ENCODE measurements at regions not wholly inside any gene's neighbourhood (a gene's known extent, or its start where the extent isn't known, plus 50 kb on each side); places are given as distances from the start of the nearest gene placed in this dataset.
A peak's percentile ranks its signal among the peaks of the same experiment; 100 is the strongest.

DNA sequence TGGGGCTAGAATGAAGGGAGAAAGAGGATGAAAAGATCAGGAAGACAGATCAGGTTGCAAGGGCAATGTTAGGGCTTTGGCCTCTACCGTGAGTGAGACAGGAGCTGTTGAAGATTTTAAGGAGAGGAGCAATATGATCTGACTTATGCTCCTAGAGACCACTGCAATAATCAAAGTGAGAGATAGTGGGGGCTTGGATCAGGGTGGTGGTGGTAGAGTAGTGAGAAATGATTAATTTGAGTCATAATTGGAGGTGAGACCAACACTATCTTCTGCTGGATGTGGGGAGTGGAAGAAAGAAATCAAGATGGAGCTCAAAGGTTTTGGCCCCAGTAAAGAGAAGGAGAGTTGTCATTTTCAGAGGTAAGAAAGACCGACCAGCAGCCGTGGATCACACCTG, 140.7 kb upstream of the TMEM170B start:
- H3K4me1 Mint-ChIP-seq = peaks cover 14 to 16% (median 16%) of the 10 kb centered on the region in 3 donors

DNA sequence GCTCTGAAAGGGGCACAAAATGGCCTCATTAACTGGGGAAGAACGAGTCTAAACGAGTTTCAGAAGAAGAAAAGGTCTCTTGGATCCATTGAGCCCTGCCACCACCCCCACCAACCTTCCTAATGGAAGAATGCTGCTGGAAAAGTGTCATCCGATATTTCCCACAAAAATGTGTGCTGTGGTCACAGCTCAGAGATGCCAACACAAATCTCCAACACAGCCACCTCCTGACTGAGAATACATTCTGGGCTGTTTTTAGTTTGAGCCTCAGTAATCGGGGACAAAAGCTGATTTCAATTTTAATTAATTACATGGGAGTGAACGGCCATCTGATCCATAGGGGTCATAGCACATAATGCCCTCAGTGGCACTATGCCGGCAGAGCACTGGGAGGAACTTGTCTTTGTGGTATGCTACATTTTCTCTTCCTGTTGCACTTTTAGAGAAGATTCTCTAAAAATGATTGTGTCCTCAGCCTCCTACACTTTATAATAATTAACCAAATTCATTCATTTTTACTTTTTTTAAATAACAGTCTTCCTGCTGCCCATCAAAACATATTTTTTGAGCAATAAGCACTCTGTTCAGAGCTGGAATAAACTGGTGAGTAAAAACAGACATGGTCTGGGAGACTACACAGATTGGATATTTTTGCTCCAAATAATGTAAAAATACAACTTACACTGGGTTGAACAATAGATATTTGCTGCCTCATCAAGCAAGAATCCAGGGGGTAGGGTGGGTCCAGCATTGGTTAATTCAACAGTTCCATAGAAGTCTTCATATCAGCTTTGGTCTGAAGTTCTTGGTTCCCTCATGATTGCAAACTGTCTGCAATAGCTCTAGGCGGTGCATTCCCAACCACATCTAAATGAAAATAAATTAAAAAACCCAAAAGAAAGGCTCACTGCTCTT, 143.6 kb upstream of the TMEM170B start:
- peaks cover 14 to 16% (median 16%) of the 10 kb centered on the region in 3 donors for H3K4me1 Mint-ChIP-seq
- no peak overlapping the region for H3K4me3 Mint-ChIP-seq
- H3K9me3 Mint-ChIP-seq = peaks cover 0 to 4% (median 0%) of the 10 kb centered on the region in 3 donors
- H3K36me3 Mint-ChIP-seq = peaks cover 1% of the 10 kb centered on the region
- H3K27ac Mint-ChIP-seq = no peak overlapping the region
- H3K27me3 Mint-ChIP-seq = no peaks in the 10 kb centered on the region

More for the DNA sequence above, 140.7 kb upstream of the TMEM170B start:
- H3K4me3 Mint-ChIP-seq = no peak overlapping the region
- peaks cover 0 to 4% (median 0%) of the 10 kb centered on the region in 3 donors for H3K9me3 Mint-ChIP-seq
- H3K36me3 Mint-ChIP-seq = peaks cover 1% of the 10 kb centered on the region
- H3K27ac Mint-ChIP-seq = no peak overlapping the region
- H3K27me3 Mint-ChIP-seq = no peaks in the 10 kb centered on the region

GRCh38 chr6:11392778-11393507, 144.6 kb upstream of the TMEM170B start:
- H3K9me3 Mint-ChIP-seq = peaks cover 0 to 4% (median 0%) of the 10 kb centered on the region in 3 donors

DNA sequence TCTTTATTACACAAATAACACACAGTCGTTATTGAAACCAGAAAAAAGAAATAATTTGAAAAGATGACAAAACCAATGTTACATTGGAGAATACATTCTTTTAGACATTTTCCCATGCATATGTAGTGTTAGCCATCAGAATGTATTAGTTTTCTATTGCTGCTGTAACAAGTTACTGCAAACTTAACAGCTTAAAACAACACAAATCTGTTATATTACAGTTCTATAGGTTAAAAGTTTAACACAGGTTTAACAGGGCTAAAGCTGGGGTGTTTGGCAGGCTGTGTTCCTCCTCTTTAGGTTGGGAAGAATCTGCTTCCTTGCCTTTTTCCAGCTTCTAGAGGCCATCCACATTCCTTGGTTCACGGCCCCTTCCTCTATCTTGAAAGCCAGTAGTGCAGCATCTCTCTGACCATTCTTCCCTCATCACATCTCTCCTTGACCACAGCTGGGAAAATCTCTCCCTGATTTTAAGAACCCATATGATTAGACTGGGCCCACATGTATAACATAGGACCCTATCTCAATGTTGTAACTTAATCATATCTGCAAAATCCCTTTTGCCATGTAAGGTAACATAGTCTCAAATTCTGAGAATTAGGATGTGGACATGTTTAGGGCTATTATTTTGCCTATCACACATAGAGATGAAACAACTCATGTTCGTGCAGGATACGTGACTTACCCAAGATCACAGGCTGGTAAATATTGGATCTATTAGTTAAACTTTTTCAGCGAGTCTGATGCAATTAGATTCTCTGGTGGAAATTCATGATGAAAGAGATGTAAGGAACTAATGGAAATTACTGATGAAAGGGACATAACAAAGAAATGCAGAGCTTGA, 145.4 kb upstream of the TMEM170B start:
- Mint-ChIP-seq H3K27ac (no peak overlapping the region), H3K4me3 (no peak overlapping the region), H3K36me3 (peaks cover 1% of the 10 kb centered on the region), H3K9me3 (peaks cover 0 to 4% (median 0%) of the 10 kb centered on the region in 3 donors), H3K4me1 (peaks cover 8 to 12% (median 11%) of the 10 kb centered on the region in 3 donors), H3K27me3 (no peaks in the 10 kb centered on the region)

More at GRCh38 chr6:11392778-11393507, 144.6 kb upstream of the TMEM170B start:
- H3K36me3 Mint-ChIP-seq = peaks cover 1% of the 10 kb centered on the region
- H3K4me1 Mint-ChIP-seq = peaks cover 13 to 16% (median 15%) of the 10 kb centered on the region in 3 donors
- H3K4me3 Mint-ChIP-seq = no peak overlapping the region
- no peak overlapping the region for H3K27ac Mint-ChIP-seq
- no peaks in the 10 kb centered on the region for H3K27me3 Mint-ChIP-seq

DNA sequence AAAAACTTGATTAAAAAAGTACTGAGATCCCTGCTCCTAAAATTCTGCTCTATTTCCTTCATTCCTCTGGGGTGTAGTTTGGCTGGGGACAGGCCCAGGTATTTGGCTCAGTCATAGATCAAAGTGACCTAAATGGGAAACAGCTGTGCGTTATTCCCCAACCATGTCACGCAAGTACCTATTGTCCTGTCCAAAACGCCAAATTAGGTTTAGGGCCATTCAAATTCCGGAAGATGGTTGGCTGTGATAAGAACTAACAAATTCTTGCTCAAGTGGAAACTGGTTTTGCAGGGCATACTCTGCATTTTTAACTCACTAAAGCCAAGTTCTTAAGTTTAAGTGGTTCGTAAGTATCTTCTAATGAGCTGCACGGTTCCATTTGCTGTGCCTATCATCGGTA, 147.6 kb upstream of the TMEM170B start:
- H3K4me3 Mint-ChIP-seq = no peak overlapping the region
- H3K27me3 Mint-ChIP-seq = no peaks in the 10 kb centered on the region
- no peak overlapping the region for H3K27ac Mint-ChIP-seq
- H3K9me3 Mint-ChIP-seq = peaks cover 0 to 4% (median 0%) of the 10 kb centered on the region in 3 donors
- no peaks in the 10 kb centered on the region for H3K36me3 Mint-ChIP-seq
- H3K4me1 Mint-ChIP-seq = peaks cover 16 to 27% (median 25%) of the 10 kb centered on the region in 3 donors

- no peak overlapping the region for H3K27ac Mint-ChIP-seq
- peaks cover 15 to 24% (median 22%) of the 10 kb centered on the region in 3 donors for H3K4me1 Mint-ChIP-seq
- no peaks in the 10 kb centered on the region for H3K36me3 Mint-ChIP-seq
- no peak overlapping the region for H3K4me3 Mint-ChIP-seq
- H3K27me3 Mint-ChIP-seq = no peaks in the 10 kb centered on the region
- peaks cover 0 to 4% (median 0%) of the 10 kb centered on the region in 3 donors for H3K9me3 Mint-ChIP-seq
Observed at GRCh38 chr6:11388983-11389944, 148.3 kb upstream of the TMEM170B start.

- H3K9me3 Mint-ChIP-seq = peaks cover 0 to 4% (median 0%) of the 10 kb centered on the region in 3 donors
- H3K27me3 Mint-ChIP-seq = no peaks in the 10 kb centered on the region
- no peaks in the 10 kb centered on the region for H3K36me3 Mint-ChIP-seq
- H3K4me3 Mint-ChIP-seq = no peak overlapping the region
- no peak overlapping the region for H3K27ac Mint-ChIP-seq
- peaks cover 17 to 28% (median 18%) of the 10 kb centered on the region in 3 donors for H3K4me1 Mint-ChIP-seq
Observed at GRCh38 chr6:11387707-11388430, 149.7 kb upstream of the TMEM170B start.

GRCh38 chr6:11386726-11387125, 150.8 kb upstream of the TMEM170B start:
- Mint-ChIP-seq H3K9me3 (no peaks in the 10 kb centered on the region), H3K4me3 (peak overlapping the region in 2 of 4 donors; percentile 41 to 58), H3K4me1 (peaks cover 22 to 35% (median 23%) of the 10 kb centered on the region in 3 donors), H3K27me3 (no peaks in the 10 kb centered on the region), H3K36me3 (no peaks in the 10 kb centered on the region), H3K27ac (peak overlapping the region in 2 of 3 donors; percentile 7 to 12)

GRCh38 chr6:11386323-11386722, 151.2 kb upstream of the TMEM170B start:
- H3K9me3 Mint-ChIP-seq = no peaks in the 10 kb centered on the region
- H3K4me1 Mint-ChIP-seq = peaks cover 26 to 39% (median 27%) of the 10 kb centered on the region in 3 donors
- H3K27ac Mint-ChIP-seq = peak overlapping the region in 2 of 3 donors; percentile 7 to 12
- H3K4me3 Mint-ChIP-seq = peak overlapping the region in 3 of 4 donors; percentile 14 to 58 (median 41)
- H3K27me3 Mint-ChIP-seq = no peaks in the 10 kb centered on the region
- no peaks in the 10 kb centered on the region for H3K36me3 Mint-ChIP-seq

DNA sequence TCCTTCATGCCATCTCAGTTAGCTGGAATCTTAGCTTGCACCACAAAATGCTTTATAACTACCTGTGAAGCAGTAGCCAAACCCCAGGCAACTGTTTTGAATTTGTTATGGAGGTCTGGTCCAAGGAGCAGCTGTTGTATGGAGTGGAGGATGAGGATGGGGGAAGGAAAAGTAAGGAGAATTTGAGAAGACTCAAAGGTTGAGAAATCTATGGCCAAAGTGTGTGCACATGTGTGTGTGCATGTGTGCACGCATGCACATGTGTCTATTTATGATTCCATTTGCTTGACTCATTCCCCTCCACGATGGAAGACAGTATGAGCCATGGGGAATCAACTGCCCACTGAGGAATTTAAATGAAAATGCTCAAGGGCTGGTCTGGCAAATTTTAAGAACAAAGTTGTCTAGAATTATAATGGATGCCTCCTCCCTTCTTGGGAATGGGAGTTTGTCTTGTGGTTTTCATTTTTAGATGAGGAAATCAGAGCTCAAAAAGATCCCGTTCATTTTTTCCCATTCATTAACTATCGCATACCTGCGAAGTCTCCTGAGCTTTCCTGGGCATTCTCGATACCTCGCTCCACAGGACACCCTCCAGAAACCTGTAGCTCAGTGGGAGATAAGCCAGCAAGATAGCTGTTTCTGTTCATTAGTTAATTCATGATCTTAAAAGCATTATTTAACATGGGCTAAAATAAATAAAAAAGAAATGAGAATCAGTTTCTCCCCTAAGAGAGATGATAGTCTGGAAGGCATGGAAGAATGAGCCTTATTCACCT, 152.3 kb upstream of the NEDD9 start:
- Mint-ChIP-seq H3K27me3 (no peaks in the 10 kb centered on the region), H3K36me3 (peaks cover 5% of the 10 kb centered on the region), H3K4me1 (peaks cover 37 to 54% (median 42%) of the 10 kb centered on the region in 3 donors), H3K9me3 (no peaks in the 10 kb centered on the region), H3K27ac (peak overlapping the region in 2 of 3 donors; percentile 20 to 45), H3K4me3 (no peak overlapping the region)

DNA sequence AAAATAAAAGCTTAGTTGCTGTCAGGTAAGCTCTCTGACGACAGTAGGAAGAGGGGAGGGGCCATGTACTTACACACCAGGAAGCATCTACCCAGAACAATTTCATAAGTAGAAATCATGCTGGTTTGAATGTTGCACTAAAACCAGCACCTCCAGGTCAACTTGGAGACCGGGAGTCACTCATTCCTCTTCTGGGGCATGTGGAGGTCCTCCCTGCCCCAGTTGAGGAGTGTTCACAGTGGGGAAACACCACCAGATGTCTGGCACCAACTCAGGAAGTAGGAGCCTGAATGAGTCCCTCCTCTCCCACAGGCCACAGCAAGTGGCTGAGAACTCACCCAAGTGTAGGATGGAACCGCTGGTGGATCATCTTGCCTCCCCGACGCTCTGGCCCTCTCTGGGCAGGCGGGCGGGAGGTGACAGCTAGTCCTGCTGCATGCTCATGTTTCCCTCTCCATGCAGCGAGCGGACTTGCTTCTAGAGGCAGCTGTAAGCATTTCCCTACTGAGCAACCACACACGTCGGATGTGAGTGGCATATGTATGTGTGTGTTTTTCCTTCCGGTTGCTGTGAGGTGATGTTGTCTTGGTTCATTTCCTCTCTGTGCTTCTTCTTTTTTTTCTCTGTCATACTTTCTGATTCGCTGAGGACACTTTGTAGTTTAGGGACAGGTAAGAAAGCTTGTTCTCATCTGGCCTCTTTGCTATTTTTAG, 149.5 kb upstream of the NEDD9 start:
- Mint-ChIP-seq H3K4me3 (peak overlapping the region; percentile 70 to 97 (median 94)), H3K4me1 (peaks cover 37 to 63% (median 42%) of the 10 kb centered on the region in 3 donors)

More for the DNA sequence above, 149.5 kb upstream of the NEDD9 start:
- Mint-ChIP-seq H3K27me3 (no peaks in the 10 kb centered on the region), H3K36me3 (peaks cover 13% of the 10 kb centered on the region), H3K27ac (peak overlapping the region; percentile 14 to 91 (median 67)), H3K9me3 (no peaks in the 10 kb centered on the region)
